Lung (tissue), 11 donors: ENCODE measurements at regions not wholly inside any gene's neighbourhood (a gene's known extent, or its start where the extent isn't known, plus 50 kb on each side); places are given as distances from the start of the nearest gene placed in this dataset.
"Not testable (repeated sequence)": the region's sequence is repeated elsewhere in the genome, so short reads cannot be mapped to it uniquely, and the experiment has no call there.

Source experiments
- ATAC-seq: fragments of 200-7000 bp; cut with Tn5 transposase; one replicate; pipeline ENCODE4 v1.9.1; 2020; ENCODE audit warnings: moderate number of reproducible peaks; ENCODE audit not compliant: insufficient read depth, low FRiP score
- DNase-seq, 3 donors: peaks; one replicate each; pipeline ENCODE4 v3.0.0-alpha.2; 2013 to 2017
- H3K27ac ChIP-seq, 2 donors: one replicate each; pipeline ENCODE4 v1.5.1; 2013; ENCODE audit warnings: mild to moderate bottlenecking in 2 of 2, moderate library complexity in 2 of 2, control low read depth in 1 of 2, inconsistent platforms in 1 of 2, low read depth in 1 of 2, low read length in 1 of 2
- H3K27me3 ChIP-seq, 3 donors: one replicate each; pipeline ENCODE4 v1.5.1; 2013; ENCODE audit warnings: low read length in 2 of 3; ENCODE audit not compliant: control insufficient read depth in 3 of 3, insufficient read depth in 3 of 3
- H3K36me3 ChIP-seq, 4 donors: one replicate each; pipeline ENCODE4 v1.5.1; 2013; ENCODE audit warnings: low read length in 4 of 4, mild to moderate bottlenecking in 1 of 4, moderate library complexity in 1 of 4; ENCODE audit not compliant: control insufficient read depth in 4 of 4, insufficient read depth in 4 of 4
- H3K4me1 ChIP-seq, 5 donors: one replicate each; pipeline ENCODE4 v1.5.1; 2013; ENCODE audit warnings: low read length in 5 of 5, mild to moderate bottlenecking in 2 of 5, moderate library complexity in 1 of 5; ENCODE audit not compliant: control insufficient read depth in 5 of 5, insufficient read depth in 5 of 5
- H3K4me3 ChIP-seq: one replicate; pipeline ENCODE4 v1.5.1; 2013; ENCODE audit warnings: mild to moderate bottlenecking, control low read depth, moderate library complexity
- H3K9ac ChIP-seq, 2 donors: one replicate each; pipeline ENCODE4 v1.5.1; 2013; ENCODE audit warnings: low read length in 2 of 2, control low read depth in 1 of 2; ENCODE audit not compliant: insufficient read depth in 1 of 2
- H3K9me3 ChIP-seq, 4 donors: one replicate each; pipeline ENCODE4 v1.5.1; 2013; ENCODE audit warnings: low read length in 3 of 4, mild to moderate bottlenecking in 1 of 4, moderate library complexity in 1 of 4; ENCODE audit not compliant: control insufficient read depth in 4 of 4, insufficient read depth in 3 of 4
- WGBS, 2 donors: extraction: QIAGEN DNeasy Blood & Tissue Kit; methylation state at CpG; one replicate each; pipeline ENCODE4 v1.1.7; 2013; 5-methylcytosine and 5-hydroxymethylcytosine counted together
- TF ChIP-seq, protein P1 (sequence below): IDR thresholded peaks from 2 replicates; pipeline ENCODE4 v1.5.1; 2012; ENCODE audit warnings: mild to moderate bottlenecking; ENCODE audit errors: control extremely low read depth, extremely low read depth
- donor health status: control.
- donor health status: control.
- donor health status: Bipolar disorder and iron deficiency.
- donor health status: healthy.
- donor health status: DM: yes; HTN: yes; CAD: no.

DNA sequence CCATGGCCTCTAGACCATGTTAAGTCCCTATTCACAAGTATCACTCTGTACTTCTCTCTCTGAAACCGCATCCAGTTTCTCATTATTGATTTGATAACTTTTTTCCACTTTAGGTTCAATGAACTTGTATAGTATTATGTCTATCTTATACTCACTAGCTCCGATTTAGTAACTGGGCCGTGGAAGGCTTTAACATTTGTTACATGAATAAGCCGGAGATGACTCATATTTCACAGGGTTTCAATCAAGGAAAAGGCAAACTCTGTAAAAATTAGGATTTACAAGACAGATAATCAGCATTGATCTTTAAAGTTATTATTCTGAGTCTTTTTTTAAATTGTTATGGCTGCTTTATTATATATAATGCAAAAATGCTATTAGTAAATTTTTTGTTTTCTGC lies 662.2 kb upstream of the CNTN5 start:
- Histone ChIP-seq H3K9ac (no peak overlapping the region), H3K27me3 (no peaks in the 10 kb centered on the region), H3K27ac (no peak overlapping the region), H3K4me1 (no peaks in the 10 kb centered on the region), H3K36me3 (no peaks in the 10 kb centered on the region), H3K4me3 (no peak overlapping the region), H3K9me3 (no peaks in the 10 kb centered on the region)
- no peak for DNase-seq
- TF ChIP-seq, protein P1, sequence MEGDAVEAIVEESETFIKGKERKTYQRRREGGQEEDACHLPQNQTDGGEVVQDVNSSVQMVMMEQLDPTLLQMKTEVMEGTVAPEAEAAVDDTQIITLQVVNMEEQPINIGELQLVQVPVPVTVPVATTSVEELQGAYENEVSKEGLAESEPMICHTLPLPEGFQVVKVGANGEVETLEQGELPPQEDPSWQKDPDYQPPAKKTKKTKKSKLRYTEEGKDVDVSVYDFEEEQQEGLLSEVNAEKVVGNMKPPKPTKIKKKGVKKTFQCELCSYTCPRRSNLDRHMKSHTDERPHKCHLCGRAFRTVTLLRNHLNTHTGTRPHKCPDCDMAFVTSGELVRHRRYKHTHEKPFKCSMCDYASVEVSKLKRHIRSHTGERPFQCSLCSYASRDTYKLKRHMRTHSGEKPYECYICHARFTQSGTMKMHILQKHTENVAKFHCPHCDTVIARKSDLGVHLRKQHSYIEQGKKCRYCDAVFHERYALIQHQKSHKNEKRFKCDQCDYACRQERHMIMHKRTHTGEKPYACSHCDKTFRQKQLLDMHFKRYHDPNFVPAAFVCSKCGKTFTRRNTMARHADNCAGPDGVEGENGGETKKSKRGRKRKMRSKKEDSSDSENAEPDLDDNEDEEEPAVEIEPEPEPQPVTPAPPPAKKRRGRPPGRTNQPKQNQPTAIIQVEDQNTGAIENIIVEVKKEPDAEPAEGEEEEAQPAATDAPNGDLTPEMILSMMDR = no peak
- no peak for ATAC-seq
- 87 to 90% methylated on average over 4 of the region's 4 CpGs for WGBS, 2 donors

DNA sequence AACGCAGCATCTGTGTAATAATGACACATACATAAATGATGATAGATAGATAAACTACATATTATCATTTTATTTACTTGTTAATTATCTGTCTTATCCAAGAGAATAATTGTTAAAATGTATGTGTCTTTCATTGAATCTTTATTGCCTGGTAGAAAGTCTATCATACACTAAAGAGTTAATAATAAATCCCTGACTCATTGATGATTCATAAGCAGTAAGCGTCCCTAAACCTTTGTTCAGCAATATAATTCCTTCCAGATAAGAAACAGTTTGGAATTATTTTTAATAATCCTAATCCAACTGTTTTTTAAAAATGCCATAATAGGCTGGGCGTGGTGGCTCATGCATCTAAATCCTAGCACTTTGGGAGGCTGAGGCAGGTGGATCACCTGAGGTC lies 655.6 kb upstream of the CNTN5 start:
- H3K27me3 ChIP-seq = no peaks in the 10 kb centered on the region
- 70 to 80% methylated on average over 3 of the region's 3 CpGs for WGBS, 2 donors
- no peak overlapping the region for H3K9ac ChIP-seq
- no peaks in the 10 kb centered on the region for H3K4me1 ChIP-seq
- no peak overlapping the region for H3K4me3 ChIP-seq
- no peaks in the 10 kb centered on the region for H3K9me3 ChIP-seq
- H3K36me3 ChIP-seq = no peaks in the 10 kb centered on the region
- H3K27ac ChIP-seq = no peak overlapping the region
- no peak for ATAC-seq
- no peak for DNase-seq
- TF ChIP-seq, protein P1 = no peak

DNA sequence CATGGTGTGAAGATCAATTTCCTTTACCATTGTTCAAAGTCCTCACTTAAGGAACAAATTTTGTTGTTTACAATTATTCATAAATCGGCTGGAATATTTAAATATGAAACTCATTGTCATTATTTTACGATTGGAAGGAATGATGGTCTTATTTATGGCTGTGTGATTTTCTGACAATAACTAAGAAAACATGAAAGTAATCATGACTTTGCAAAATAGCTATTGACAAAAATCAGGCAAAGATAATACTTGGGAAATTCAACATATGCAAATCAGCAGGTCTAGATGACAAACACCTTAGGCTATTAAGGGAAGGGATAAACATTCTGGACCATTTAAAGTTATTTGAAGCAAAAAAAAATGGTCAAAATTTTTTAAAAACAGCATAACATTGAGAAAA lies 654.8 kb upstream of the CNTN5 start:
- no peaks in the 10 kb centered on the region for H3K9me3 ChIP-seq
- WGBS, 2 donors = 75 to 90% methylated on average over 2 of the region's 2 CpGs

DNA sequence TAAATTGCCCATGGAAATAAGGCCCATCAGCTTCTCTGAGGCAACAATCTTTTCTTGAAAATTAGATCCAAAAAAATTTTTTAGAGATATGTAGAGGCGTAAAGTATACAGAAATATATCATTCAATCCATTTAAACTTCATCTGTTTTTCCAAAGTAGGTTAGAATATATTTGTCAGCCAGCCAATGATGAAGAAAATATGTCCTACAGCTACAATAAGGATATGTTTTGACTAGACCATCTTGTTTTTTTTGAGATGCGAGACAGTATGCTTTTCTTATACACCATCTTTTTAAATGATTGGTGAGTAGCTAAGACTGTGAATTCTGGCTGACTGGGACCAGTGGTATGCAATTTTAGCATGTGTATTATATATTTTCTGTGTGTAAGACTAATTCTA lies 630.4 kb upstream of the CNTN5 start:
- no peak for ATAC-seq
- Histone ChIP-seq H3K36me3 (no peaks in the 10 kb centered on the region), H3K9me3 (no peaks in the 10 kb centered on the region), H3K9ac (no peak overlapping the region), H3K27ac (no peak overlapping the region), H3K4me1 (no peaks in the 10 kb centered on the region), H3K4me3 (no peak overlapping the region), H3K27me3 (no peaks in the 10 kb centered on the region)
- WGBS, 2 donors = 84 to 90% methylated on average over 2 of the region's 2 CpGs
- DNase-seq = no peak
- TF ChIP-seq, protein P1 = no peak

More for the DNA sequence above, 654.8 kb upstream of the CNTN5 start:
- DNase-seq (no peak), ATAC-seq (no peak)
- TF ChIP-seq, protein P1 = no peak
- Histone ChIP-seq H3K9ac (no peak overlapping the region), H3K4me1 (no peaks in the 10 kb centered on the region), H3K36me3 (no peaks in the 10 kb centered on the region), H3K27ac (no peak overlapping the region), H3K27me3 (no peaks in the 10 kb centered on the region), H3K4me3 (no peak overlapping the region)

DNA sequence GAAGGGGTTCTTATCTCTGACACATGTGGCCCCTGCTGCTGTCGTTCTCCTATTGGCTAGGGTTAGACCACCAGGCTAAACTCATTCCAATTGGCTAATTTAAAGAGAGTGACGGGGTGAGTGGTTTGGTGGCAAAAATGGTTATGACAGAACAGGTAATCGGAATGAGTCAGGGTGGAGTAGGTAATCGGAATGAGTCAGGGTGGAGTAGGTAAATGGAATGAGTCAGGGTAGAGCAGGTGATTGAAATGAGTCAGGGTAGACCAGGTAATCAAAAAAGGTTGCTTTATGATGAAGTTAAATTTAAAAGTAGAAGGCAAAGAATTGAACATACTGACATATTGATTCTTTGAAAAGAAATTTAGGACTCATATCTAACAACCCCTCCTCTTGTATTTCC lies 626.2 kb upstream of the CNTN5 start:
- H3K36me3 ChIP-seq, DNase-seq, H3K9me3 ChIP-seq, H3K4me1 ChIP-seq, ATAC-seq, H3K9ac ChIP-seq, H3K4me3 ChIP-seq, H3K27ac ChIP-seq, H3K27me3 ChIP-seq: not testable (repeated sequence)
- WGBS, 2 donors = 85 to 88% methylated on average over 4 of the region's 4 CpGs
